Adipose tissue (tissue), 3 donors: ENCODE measurements at regions not wholly inside any gene's neighbourhood (a gene's known extent, or its start where the extent isn't known, plus 50 kb on each side); places are given as distances from the start of the nearest gene placed in this dataset.

Source experiments
- H3K27ac ChIP-seq: one replicate; pipeline ENCODE4 v1.5.1; 2013; ENCODE audit warnings: low read depth, low read length
- WGBS, 3 donors: extraction: QIAGEN DNeasy Blood & Tissue Kit; methylation state at CpG; one replicate each; pipeline ENCODE4 v1.1.7; 2013; 5-methylcytosine and 5-hydroxymethylcytosine counted together
- donor health status: healthy with polysubstance abuse.
- donor health status: Bipolar disorder and iron deficiency.
- donor health status: healthy.

GRCh38 chr18:22872900-22873537 lies 60.1 kb upstream of the RBBP8 start:
- no peak overlapping the region for H3K27ac ChIP-seq
- WGBS, 3 donors: 41 to 44% (median 43%) methylated on average over 8 of the region's 8 CpGs

- WGBS, 3 donors: 35 to 90% (median 86%) methylated on average over 3 of the region's 3 CpGs
- no peak overlapping the region for H3K27ac ChIP-seq
These were observed 53.8 kb upstream of the RBBP8 start for GRCh38 chr18:22879293-22879692.

- H3K27ac ChIP-seq: no peak overlapping the region
These were observed 51.0 kb upstream of the RBBP8 start for GRCh38 chr18:22882084-22882483.

- H3K27ac ChIP-seq: no peak overlapping the region
- WGBS, 3 donors: 87 to 95% (median 88%) methylated on average over 2 of the region's 2 CpGs
These were observed 49.9 kb upstream of the RBBP8 start for GRCh38 chr18:22883179-22883578.
